Fibroblast of skin of back (primary cell): ENCODE measurements at regions not wholly inside any gene's neighbourhood (a gene's known extent, or its start where the extent isn't known, plus 50 kb on each side); places are given as distances from the start of the nearest gene placed in this dataset.
"Not testable (repeated sequence)": the region's sequence is repeated elsewhere in the genome, so short reads cannot be mapped to it uniquely, and the experiment has no call there.

Source experiments
- DNase-seq: peaks from one replicate; pipeline ENCODE4 v3.0.0-alpha.2; 2013

GRCh38 chr5:158514986-158515359 is 584.7 kb downstream of the EBF1 start:
- peak; percentile 32 for DNase-seq

- peak; percentile 93 for DNase-seq
These were observed 585.3 kb downstream of the EBF1 start for GRCh38 chr5:158514319-158514985.

GRCh38 chr5:158513490-158514318 is 586.0 kb downstream of the EBF1 start:
- DNase-seq, result peak; percentile 21

- DNase-seq, result no peak
These were observed 588.3 kb downstream of the EBF1 start for GRCh38 chr5:158511454-158511853.

DNA sequence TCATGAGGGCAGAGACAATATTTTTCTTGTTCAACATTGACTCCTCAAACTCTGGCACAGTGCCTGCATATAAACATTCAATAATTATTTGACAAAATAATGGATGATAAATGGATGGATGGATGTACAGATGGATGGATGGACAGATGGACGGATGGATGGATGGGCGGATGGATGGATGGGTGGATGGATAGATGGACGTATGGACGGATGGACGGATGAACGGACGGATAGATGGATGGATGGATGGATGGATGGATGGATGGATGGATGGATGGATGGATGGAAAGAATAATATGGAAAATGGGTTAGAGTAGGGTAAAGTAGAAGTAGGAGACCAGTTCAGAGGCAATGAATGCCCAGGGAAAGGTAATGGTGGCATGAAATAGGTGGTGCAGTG is 589.2 kb downstream of the EBF1 start:
- DNase-seq, result no peak

- no peak for DNase-seq
These were observed 593.1 kb downstream of the EBF1 start for GRCh38 chr5:158506648-158507047.

GRCh38 chr5:158502686-158503085 is 597.0 kb downstream of the EBF1 start:
- no peak for DNase-seq

DNA sequence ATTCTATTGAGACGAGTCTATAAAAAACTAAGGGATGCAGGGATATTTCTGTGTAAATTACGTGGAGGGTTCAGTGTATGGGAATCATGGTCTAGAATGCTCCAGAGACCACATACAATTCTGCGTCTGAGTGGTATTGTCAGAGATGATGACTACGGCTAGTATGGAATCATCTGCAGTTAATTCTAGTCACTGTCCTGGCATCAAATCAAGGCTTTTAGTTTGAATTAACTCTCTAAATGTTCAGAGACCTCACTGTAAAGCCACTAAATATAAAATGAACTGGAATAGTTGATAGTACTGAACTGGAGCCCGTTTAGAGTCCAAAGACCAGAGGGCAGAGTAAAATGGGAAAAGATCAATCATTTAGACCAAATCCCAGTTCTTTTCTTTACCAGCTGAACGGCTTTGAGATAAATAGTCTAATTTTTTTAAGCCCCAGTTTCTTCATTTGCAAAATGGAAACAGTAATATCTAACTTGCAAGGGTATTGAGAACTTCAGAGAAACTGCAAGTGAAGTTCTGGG is 599.8 kb downstream of the EBF1 start:
- no peak for DNase-seq

- DNase-seq, result no peak
These were observed 600.4 kb downstream of the EBF1 start for GRCh38 chr5:158499075-158499891.

DNA sequence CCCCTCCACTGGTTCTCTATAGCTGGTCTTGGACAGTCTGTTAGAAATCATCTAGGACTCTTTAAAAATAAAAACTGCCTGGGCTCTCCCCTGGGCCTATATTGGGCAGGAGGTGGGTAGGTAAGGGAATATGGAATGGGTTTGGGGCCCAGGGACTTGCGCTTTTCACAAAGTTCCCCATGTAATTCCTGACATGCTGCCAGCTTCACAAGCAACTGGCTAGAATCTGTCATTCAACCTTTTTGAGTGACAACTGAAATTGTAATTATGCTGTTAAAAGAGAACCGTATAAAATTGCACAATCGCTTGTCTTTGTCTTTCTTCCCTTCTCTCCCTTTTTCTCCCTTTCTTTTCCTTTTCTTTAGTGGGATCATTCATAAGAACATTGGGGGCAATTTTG is 603.1 kb downstream of the EBF1 start:
- no peak for DNase-seq

DNA sequence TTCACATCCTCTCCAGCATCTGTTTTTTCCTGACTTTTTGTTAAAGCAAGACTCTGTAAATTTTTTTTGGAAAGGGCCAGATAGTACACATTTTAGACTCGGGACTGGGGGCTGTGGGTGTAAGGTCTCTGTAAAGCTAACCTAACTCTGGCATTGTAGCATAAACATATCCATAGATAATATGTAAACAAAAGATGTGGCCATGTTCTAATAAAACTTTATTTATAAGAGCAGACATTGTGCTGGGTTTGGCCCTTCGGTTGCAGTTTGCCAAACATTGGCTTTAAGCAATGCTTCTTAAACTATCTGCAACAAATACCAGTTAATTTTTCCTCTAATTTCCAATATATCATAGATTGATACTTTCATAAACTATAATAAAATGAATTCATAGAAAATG is 605.2 kb downstream of the EBF1 start:
- no peak for DNase-seq

GRCh38 chr5:158494044-158494443 is 605.7 kb downstream of the EBF1 start:
- not testable (repeated sequence) for DNase-seq

GRCh38 chr5:158492841-158493242 is 606.9 kb downstream of the EBF1 start:
- DNase-seq, result peak; percentile 71

DNA sequence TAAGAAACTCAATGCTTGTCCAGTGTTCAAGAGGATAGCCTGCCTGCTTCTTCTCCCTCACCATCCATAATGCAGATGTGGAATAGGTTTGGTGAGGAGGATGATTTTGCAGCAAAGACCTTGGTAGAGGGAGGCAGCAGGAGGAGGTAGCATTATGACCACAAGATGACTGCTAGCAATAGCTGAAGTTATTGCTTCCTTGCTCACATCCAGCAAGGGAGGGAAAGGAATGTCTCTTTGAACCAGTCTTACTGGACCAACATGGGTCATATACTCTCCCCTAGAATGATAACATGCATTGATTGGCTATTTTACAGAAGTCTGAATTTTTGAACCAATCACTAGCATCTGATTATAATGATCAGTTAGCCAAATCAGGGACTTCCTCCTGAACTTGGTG is 607.6 kb downstream of the EBF1 start:
- peak; percentile 54 for DNase-seq

- DNase-seq, result no peak
These were observed 612.1 kb downstream of the EBF1 start for GRCh38 chr5:158487664-158488063.

- DNase-seq, result no peak
These were observed 612.6 kb downstream of the EBF1 start for GRCh38 chr5:158487156-158487555.

DNA sequence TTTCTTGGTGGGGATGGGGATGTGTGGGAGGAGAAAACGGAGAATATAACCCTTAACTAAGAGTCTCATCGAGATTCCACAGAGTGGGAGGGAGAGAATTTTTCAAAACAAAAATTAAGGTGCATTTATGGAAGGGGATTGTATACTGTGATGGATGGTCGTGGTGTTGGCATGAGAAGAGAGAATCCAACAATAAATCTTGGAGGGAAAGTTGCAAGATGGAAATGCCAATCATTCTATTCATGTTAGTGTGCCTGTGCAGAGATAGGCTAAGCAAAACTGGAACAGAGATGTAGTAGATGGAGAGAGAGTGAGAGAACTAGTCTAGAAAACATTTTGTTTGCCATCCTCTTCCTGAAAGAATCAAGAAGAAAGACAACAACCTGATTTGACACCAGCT is 613.1 kb downstream of the EBF1 start:
- peak; percentile 42 for DNase-seq

DNA sequence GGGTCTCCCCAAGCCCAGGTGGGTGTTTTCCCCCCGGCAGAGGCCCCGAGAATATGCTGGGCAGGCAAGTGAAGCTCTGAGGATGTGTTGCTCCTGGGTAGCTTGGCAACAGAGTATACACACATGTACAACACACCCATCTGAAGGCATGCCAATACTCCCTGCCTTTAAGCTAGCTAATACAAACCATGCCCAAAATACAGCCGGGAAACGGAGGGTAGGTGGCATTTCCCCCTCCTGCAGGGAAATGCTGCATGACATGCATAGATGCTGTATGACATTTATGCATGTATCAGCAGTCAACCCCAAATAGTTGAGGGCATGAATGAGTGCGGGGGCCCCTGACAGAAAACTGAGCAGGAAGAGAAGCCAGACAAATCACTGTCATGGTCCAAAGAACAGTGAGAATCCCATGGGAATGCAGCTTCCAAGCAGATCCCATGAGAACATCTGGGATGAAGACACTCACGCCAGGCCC is 614.1 kb downstream of the EBF1 start:
- peak; percentile 80 for DNase-seq

DNA sequence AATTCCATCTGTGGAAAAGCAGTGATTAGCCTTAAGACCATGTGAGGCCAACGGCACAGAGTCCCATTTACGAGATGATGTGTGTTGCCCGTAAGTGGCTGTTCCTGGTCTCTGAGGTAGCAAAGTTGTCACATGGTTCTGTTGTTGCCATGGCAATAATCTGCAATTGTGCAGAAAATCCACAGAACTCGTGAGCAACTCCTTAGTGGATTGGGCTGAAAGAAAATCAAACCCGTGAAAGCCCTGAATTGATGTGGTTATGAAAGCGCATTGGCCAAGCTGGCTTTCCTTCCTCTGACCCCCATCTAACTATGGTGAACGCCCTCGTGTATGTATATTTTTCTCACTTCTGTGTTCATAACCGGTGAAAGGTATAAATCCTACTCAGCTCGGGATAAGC is 614.7 kb downstream of the EBF1 start:
- DNase-seq, result no peak

DNA sequence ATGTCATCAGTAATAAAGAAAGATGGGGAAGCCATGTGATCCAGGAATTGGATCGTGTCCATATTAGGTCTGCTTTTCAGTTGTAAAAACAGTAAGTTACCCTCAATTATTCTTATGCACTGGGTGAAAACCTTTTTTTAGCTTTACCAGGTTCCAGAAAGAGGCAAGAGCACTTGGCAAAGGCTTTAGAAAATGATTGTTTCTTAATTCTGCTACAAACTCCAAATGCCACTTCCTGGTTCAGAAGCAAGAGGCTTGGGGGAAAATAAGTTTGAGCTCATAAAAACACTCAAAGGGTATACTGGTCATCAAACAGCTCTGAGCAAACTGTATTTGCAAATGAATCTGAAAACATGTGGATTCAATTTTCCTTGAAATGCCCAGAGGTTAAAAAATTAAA is 615.6 kb downstream of the EBF1 start:
- peak; percentile 28 for DNase-seq

DNA sequence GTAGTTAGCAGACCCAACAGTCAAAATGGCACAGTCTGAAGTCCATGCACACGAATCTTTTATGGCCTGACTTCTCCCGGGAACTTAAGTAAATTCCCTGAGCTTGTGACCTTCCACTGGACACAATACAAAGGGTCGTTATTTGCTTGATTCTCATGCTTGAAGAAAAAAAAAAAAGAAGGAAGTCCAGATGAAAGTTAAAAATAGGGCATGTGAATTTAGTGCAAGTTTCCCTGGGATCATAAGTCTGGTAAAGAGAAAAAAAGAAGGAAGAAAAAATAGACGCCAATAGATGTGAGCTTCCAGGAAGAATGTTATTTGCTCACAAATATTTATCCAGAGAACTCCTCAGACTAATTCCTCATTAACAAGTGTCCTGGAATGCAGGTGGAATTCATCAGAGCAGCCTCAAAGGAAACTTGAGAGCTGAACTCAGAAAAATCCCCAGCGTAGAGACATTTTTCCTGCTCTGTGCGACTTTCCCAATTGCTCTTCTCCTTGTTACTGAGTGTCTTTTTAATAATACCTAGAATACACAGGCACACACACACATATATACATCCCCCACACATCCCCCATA is 616.3 kb downstream of the EBF1 start:
- DNase-seq, result no peak

DNA sequence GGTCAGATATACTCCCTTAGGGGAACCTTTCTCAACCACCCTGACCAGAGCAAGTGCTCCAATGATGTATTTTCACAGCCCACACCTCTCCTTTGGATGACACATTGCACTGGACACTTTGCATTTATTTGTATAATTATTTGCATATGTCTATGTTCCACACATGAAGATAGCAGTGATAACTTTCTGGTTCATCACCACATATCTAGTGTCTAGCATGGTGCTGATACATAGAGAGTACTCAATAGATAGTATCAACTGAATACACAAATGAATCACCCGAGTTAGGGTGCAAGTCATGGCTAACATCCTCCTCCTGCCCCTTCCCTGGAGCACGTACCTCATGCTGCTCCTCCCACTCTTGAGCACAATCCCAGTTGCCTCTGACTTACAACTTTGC is 617.6 kb downstream of the EBF1 start:
- no peak for DNase-seq

- no peak for DNase-seq
These were observed 619.2 kb upstream of the CLINT1 start for GRCh38 chr5:158478139-158478538.
